Suprapubic skin (tissue), 4 donors: ENCODE measurements at regions not wholly inside any gene's neighbourhood (a gene's known extent, or its start where the extent isn't known, plus 50 kb on each side); places are given as distances from the start of the nearest gene placed in this dataset.

Experiments
- DNase-seq, 2 donors: peaks; one replicate each; pipeline ENCODE4 v3.0.0-alpha.2; 2019; ENCODE audit warnings: low spot score in 2 of 2
- H3K27ac ChIP-seq: fragments of 200-600 bp; sonication (generic); one replicate; pipeline ENCODE4 v1.5.1; 2019
- H3K27me3 ChIP-seq: fragments of 200-600 bp; sonication (generic); one replicate; pipeline ENCODE4 v1.5.1; 2019
- H3K36me3 ChIP-seq: fragments of 200-600 bp; sonication (generic); one replicate; pipeline ENCODE4 v1.5.1; 2019
- H3K4me1 ChIP-seq: fragments of 200-600 bp; sonication (generic); one replicate; pipeline ENCODE4 v1.5.1; 2019
- H3K4me3 ChIP-seq: fragments of 200-600 bp; sonication (generic); one replicate; pipeline ENCODE4 v1.5.1; 2019; ENCODE audit warnings: mild to moderate bottlenecking
- H3K9me3 ChIP-seq: fragments of 200-600 bp; sonication (generic); one replicate; pipeline ENCODE4 v1.5.1; 2019
- EP300 ChIP-seq: sonication (generic); formaldehyde crosslinking; IDR thresholded peaks from one replicate; pipeline ENCODE4 v1.6.1; 2017; ENCODE audit warnings: antibody characterized with exemption
- POLR2A ChIP-seq, 2 donors: fragments of 450-650 bp; IDR thresholded peaks; one replicate each; pipeline ENCODE4 v1.6.1; 2017; ENCODE audit warnings: antibody characterized with exemption in 2 of 2, mild to moderate bottlenecking in 2 of 2, moderate library complexity in 2 of 2
- POLR2AphosphoS5 ChIP-seq, 3 donors: sonication (generic); formaldehyde crosslinking; IDR thresholded peaks; one replicate each; pipeline ENCODE4 v1.6.1; 2017; ENCODE audit warnings: antibody characterized with exemption in 3 of 3
- WGBS: methylation state at CpG from one replicate; pipeline ENCODE4 v1.1.5; 2018; 5-methylcytosine and 5-hydroxymethylcytosine counted together
- TF ChIP-seq, protein P1 (sequence below), 2 donors: fragments of 200-600 bp in 1 of 2; fragments of 450-650 bp in 1 of 2; sonication (generic) in 1 of 2; IDR thresholded peaks; one replicate each; pipeline ENCODE4 v1.5.1; 2016 to 2019; ENCODE audit warnings: antibody characterized with exemption in 2 of 2, mild to moderate bottlenecking in 1 of 2, moderate library complexity in 1 of 2

DNA sequence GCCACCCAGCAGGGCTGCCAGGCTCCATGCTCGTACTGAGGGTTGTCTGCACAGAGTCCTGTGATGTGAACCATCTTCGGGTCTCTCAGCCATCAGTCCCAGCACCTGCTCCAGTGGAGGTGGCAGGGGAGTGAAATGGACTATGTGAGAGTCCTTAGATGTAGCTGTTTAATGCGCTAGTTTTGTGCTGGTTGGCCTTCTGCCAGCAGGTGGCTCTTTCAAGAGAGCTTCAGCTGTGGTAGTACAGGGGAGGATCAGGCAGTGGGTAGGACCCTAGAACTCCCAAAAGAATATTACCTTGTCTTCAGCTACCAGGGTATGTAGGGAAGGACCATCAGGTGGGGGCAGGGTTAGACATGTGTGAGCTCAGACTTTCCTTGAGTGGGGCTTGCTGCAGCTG, 1066.0 kb downstream of the GLUD2 start:
- Histone ChIP-seq H3K36me3 (no peaks in the 10 kb centered on the region), H3K27me3 (no peaks in the 10 kb centered on the region), H3K9me3 (no peaks in the 10 kb centered on the region), H3K27ac (no peak overlapping the region), H3K4me1 (no peaks in the 10 kb centered on the region), H3K4me3 (no peak overlapping the region)
- DNase-seq, result no peak
- 64% methylated on average over 3 of the region's 3 CpGs for WGBS
- TF ChIP-seq, protein P1, sequence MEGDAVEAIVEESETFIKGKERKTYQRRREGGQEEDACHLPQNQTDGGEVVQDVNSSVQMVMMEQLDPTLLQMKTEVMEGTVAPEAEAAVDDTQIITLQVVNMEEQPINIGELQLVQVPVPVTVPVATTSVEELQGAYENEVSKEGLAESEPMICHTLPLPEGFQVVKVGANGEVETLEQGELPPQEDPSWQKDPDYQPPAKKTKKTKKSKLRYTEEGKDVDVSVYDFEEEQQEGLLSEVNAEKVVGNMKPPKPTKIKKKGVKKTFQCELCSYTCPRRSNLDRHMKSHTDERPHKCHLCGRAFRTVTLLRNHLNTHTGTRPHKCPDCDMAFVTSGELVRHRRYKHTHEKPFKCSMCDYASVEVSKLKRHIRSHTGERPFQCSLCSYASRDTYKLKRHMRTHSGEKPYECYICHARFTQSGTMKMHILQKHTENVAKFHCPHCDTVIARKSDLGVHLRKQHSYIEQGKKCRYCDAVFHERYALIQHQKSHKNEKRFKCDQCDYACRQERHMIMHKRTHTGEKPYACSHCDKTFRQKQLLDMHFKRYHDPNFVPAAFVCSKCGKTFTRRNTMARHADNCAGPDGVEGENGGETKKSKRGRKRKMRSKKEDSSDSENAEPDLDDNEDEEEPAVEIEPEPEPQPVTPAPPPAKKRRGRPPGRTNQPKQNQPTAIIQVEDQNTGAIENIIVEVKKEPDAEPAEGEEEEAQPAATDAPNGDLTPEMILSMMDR (IDR thresholded peaks at IDR 0.05), result no peak
- TF ChIP-seq EP300 (no peak), POLR2AphosphoS5 (IDR thresholded peaks at IDR 0.05) (no peak), POLR2A (IDR thresholded peaks at IDR 0.05) (no peak)

DNA sequence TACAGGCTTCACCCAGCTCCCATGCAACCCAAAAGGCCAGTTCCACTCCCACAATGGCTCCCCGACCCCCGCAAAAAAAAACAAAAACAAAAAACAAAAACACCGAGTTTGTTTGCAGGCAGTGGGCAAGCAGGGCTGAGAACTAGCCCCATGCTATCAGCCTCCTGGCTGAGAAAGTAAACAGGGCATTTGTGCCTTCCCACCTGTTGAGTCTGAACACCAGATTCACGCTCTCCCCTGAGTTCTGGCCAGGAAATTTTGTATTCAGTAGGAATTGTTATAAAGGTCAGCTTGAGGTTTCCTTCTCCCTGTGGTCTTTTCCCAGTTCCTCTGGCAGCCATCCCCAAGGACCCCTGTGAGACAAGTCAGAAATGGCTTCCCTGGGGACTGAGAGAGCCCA, 1066.5 kb downstream of the GLUD2 start:
- no peaks in the 10 kb centered on the region for H3K4me1 ChIP-seq
- H3K4me3 ChIP-seq, result no peak overlapping the region
- no peaks in the 10 kb centered on the region for H3K9me3 ChIP-seq
- no peak for DNase-seq
- no peaks in the 10 kb centered on the region for H3K36me3 ChIP-seq
- H3K27me3 ChIP-seq, result no peaks in the 10 kb centered on the region
- 79% methylated on average over 4 of the region's 4 CpGs for WGBS
- no peak overlapping the region for H3K27ac ChIP-seq
- TF ChIP-seq, protein P1 (IDR thresholded peaks at IDR 0.05), result no peak
- TF ChIP-seq POLR2AphosphoS5 (IDR thresholded peaks at IDR 0.05) (no peak), EP300 (no peak), POLR2A (IDR thresholded peaks at IDR 0.05) (no peak)

DNA sequence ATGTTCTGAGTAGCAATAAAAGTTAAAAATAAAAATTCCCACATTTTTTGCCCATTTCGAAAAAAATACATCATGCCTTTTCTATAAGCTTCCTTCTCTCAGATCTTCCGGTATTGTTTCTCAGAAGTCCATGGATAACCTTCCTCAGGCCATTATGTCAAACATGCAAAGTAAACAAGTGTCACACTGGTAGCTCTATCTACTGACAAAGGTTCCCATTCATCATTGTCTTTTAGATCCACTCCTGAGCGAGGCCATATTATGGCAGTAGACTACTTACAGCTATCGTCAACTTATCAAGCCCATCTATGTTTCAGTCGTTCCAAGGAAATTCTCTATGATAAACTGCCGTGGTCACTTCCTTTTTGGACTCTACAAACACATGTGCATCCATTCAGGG, 1068.2 kb downstream of the GLUD2 start:
- H3K27me3 ChIP-seq, result no peaks in the 10 kb centered on the region
- WGBS, result 58% methylated on average over 6 of the region's 6 CpGs
- TF ChIP-seq, protein P1 (IDR thresholded peaks at IDR 0.05), result no peak
- TF ChIP-seq EP300 (no peak), POLR2AphosphoS5 (IDR thresholded peaks at IDR 0.05) (no peak), POLR2A (IDR thresholded peaks at IDR 0.05) (no peak)
- H3K27ac ChIP-seq, result no peak overlapping the region
- H3K36me3 ChIP-seq, result no peaks in the 10 kb centered on the region
- no peaks in the 10 kb centered on the region for H3K4me1 ChIP-seq
- H3K9me3 ChIP-seq, result no peaks in the 10 kb centered on the region
- DNase-seq, result no peak
- H3K4me3 ChIP-seq, result no peak overlapping the region

DNA sequence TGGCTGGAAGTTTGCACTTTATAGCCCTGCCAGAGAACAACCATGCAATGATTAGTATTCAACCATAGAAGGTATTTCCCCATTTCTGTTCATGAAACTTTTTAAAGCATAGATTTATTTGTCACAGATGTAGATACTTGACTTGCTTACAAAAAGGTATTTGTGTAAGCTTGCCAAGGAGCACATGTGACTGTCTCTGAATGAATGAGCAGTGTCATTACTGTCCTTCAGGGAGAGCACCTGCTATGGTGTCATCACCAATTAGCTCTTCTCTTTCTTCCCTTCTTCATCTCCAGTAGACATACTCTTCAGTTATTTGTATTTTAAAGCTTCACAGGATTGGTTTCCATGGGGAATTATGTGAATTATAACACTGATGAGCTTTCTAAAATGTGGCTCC, 1064.7 kb upstream of the GRIA3 start:
- no peak for TF ChIP-seq POLR2AphosphoS5 (IDR thresholded peaks at IDR 0.05)
- TF ChIP-seq, protein P1 (IDR thresholded peaks at IDR 0.05), result no peak
- no peak for TF ChIP-seq POLR2A (IDR thresholded peaks at IDR 0.05)
- no peak for TF ChIP-seq EP300
- Histone ChIP-seq H3K4me1 (no peaks in the 10 kb centered on the region), H3K36me3 (no peaks in the 10 kb centered on the region), H3K27me3 (no peaks in the 10 kb centered on the region), H3K4me3 (no peak overlapping the region), H3K9me3 (no peaks in the 10 kb centered on the region), H3K27ac (no peak overlapping the region)
- no peak for DNase-seq

DNA sequence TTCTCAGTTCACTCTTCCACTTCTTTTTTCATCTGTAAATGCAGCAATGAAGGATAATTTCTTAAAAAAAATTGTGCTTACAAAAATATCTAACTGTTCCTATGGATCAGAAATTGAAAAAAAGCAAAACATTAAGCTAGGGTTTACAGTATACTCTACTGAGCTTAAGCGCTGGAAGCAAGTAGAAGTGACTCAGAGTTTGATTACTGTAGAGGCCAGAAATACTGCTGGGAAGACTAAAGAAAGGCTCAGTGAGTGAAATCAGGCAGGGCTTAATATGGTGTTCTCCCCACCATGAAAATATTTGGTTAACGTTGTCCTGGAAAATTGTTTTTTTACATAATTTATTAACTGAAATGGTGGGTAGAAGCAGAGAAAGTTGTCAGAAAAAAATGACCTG, 1061.8 kb upstream of the GRIA3 start:
- Histone ChIP-seq H3K36me3 (no peaks in the 10 kb centered on the region), H3K27me3 (no peaks in the 10 kb centered on the region), H3K27ac (no peak overlapping the region), H3K9me3 (no peaks in the 10 kb centered on the region), H3K4me1 (no peaks in the 10 kb centered on the region), H3K4me3 (no peak overlapping the region)
- DNase-seq, result no peak
- TF ChIP-seq, protein P1 (IDR thresholded peaks at IDR 0.05), result no peak
- no peak for TF ChIP-seq POLR2A (IDR thresholded peaks at IDR 0.05)
- no peak for TF ChIP-seq POLR2AphosphoS5 (IDR thresholded peaks at IDR 0.05)
- TF ChIP-seq EP300, result no peak
- 67% methylated on average over 2 of the region's 2 CpGs for WGBS
